ENCODE measurements at regions not wholly inside any gene's neighbourhood (a gene's known extent, or its start where the extent isn't known, plus 50 kb on each side); places are given as distances from the start of the nearest gene placed in this dataset.
"Not testable (repeated sequence)": the region's sequence is repeated elsewhere in the genome, so short reads cannot be mapped to it uniquely, and the experiment has no call there.

DNA sequence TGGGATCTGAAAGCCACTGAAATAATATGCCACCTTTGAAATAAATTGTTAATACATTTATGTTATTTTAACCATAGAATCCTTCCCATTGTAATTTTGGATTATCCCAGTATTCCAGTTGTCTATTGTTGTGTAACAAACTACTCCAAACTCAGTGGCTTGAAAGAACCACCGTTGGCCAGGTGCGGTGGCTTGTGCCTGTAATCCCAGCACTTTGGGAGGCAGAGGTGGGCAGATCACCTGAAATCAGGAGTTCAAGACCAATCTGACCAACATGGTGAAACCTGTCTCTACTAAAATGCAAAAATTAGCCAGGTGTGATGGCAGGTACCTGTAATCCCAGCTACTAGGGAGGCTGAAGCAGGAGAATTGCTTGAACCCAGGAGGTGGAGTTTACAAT is 217.6 kb downstream of the IRX2 start:
- DNase-seq (ENCODE audit: low read depth in 2 of 2) = not testable (repeated sequence)

DNA sequence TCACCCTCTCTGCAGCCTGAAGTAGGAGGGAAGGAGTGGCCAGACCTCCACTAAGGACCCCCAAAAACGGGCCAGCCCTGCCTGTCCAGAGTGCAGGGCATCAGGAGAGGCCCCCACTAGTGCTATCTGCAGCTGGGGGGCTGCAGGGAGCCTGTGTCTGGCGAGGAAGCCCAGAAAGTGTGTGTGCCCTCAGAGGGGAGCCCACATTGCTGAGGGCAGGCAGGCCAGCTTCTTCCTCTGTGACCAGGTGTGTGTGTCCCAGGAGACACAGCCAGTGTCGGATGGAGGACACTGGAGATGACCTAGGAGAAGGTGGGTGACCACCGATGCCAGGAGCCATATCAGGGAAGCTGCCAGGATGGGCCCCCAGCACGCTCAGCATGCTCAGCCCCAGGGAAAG is 218.7 kb downstream of the IRX2 start:
- DNase-seq (ENCODE audit: low read depth in 2 of 2) = no peak

DNA sequence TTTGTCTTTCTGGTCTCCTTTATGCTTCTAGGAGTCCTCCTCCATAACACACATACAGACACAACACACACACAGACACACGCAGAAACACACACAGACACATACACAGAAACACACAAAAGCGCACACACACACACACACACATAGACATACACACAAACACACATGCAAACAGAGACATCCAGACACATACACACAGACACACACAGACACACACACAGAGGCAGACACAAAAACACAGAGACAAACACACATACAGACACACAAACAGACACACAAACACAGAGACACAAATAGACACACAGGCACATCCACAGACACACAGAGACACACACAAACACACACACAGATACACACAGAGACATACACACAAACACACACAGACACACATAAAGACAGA is 220.2 kb downstream of the IRX2 start:
- no peak for DNase-seq (ENCODE audit: low read depth in 2 of 2)

DNA sequence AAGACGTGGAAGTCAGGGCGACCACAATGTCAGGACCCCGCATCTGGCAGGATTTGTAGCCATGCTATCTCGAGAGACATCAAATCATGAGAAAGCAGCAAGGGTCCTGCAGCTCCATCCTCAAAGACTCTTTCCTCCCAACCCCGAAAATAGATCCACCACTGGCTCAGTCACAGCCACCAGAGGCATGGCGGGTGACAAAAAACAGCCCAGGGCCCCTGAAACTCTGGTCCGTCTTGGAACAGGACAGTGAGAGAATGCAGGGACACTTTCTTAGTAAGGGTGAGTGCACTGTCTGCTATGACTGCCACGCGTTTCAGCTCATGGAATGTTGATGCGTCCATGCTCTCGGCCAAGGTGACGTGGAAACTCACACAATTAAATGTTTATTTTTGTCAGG is 220.9 kb downstream of the IRX2 start:
- no peak for DNase-seq (ENCODE audit: low read depth in 2 of 2)

DNA sequence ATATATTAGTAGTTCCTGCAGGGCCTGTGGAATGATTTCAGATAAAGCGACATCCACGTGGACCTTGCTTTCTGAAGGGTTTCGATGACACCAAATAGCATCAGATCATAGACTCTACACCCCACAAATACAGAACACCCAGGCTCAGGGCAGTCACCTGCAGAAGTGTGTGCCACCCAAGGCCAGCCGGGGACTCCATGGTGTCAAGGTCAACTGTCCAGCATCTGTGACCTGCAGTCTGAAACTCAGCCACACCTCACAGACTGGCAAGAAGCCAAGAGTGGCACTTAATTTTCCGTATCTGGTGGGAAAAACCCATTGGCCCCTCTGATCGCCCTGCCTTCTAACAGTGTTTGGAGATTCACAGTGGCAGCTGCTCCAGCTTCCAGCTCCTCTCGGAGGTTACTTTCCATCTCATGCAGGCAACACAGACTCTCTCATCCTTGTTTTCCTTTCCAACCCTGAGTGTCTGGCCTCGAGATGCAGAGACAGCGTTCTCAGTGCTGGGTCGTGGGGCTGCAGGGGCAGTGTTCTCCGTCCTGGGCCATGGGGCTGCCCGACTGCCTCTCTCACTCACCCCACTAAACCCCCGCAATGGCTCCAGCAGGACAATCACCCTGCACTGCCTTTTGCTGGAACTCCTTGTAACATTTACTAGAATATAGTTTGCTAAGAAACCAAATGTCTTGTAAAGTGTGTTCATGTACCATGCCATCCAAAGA is 221.9 kb downstream of the IRX2 start:
- DNase-seq (ENCODE audit: low read depth in 2 of 2) = no peak

DNA sequence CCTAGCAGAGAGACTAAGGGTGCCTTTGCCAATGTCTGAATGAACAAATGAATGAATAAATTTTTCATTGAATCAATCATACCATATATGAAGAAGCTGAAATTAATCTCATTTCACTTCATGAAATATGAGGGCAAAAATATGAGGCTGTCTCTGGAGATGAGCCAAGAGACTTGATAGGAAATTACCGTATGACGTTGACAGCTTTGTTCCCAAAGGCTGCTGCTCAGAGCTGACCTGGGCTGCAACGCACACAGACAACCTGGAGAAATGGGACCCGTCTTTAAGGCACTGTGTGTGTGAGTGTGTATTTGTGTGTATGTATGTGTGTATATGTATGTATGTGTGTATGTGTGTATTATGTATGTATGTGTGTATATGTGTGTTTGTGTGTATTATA is 226.1 kb downstream of the IRX2 start:
- DNase-seq (ENCODE audit: low read depth in 2 of 2) = no peak

DNA sequence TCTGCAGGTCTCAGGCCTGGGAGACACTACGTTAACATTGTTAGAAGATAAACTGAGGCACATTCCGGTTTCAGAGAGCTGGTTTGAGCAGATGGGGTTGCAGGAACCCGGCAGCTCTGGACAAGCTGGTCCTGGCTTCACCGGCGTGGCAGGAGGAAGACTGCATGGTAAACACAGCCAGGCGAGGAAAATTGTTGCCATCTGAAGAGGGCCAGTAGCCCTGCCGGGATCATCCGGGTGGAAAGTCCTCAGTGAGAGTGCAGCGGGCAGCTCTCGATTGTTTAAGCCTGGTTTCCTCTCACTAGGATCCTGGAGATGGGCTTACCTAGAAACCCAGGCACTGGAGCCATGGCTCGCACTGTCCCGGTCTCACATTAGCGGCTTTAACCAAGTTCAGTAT is 226.9 kb downstream of the IRX2 start:
- no peak for DNase-seq (ENCODE audit: low read depth in 2 of 2)

DNA sequence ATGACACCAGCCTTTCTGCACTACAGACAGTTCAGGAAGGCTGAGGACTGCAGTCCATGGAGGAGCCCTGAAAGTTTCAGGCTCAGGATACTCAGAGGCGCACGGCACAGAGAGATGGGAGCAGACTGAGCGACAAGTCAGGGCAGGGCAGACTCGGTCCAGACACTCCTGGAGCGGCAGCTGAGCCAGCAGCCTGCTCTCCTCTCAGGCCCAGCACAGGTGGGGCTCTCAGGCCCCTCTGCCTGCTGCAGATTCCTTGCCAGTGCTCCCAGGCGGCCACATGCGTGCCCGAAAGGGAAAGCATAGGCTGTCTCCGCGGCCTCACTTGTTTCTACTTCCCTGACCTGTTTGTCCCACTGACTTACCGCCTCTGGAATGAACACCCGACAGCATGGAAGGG is 228.3 kb downstream of the IRX2 start:
- no peak for DNase-seq (ENCODE audit: low read depth in 2 of 2)

DNA sequence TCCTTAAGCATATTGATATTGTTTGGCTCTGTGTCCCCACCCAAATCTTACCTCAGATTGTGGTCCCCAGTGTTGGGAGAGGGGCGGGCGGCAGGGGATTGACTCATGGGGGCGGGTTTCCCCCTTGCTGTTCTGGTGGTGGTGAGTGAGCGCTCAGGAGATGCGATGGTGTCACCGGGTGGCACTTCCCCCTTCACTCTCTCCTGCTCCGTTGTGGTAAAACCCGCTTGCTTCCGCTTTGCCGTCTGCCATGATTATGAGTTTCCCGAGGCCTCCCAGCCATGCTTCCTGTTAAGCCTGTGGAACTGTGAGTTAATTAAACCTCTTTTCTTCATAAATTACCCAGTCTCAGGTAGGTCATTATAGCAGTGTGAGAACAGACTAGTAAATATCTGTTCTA is 229.1 kb downstream of the IRX2 start:
- no peak for DNase-seq (ENCODE audit: low read depth in 2 of 2)

DNA sequence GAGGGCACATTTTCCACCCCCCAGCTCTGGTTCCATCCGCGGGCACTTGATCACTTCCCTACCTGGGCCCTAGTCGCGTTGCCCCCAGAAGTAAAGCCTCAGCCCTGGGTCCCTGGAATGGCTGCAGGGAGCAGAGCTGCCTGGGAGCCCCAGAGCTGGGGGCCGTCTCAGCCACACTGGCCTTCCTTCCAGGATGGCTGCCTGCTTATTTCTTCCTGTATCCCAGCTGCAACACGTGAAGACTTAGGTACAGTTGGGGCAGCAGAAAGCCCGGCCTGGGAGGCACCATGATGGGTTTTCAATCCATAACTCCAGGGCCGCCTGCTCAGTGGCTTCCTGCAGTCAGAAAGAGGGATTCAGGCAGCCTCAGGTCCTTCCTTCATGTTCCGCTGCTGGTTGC is 232.3 kb downstream of the IRX2 start:
- DNase-seq (ENCODE audit: low read depth in 2 of 2) = no peak

DNA sequence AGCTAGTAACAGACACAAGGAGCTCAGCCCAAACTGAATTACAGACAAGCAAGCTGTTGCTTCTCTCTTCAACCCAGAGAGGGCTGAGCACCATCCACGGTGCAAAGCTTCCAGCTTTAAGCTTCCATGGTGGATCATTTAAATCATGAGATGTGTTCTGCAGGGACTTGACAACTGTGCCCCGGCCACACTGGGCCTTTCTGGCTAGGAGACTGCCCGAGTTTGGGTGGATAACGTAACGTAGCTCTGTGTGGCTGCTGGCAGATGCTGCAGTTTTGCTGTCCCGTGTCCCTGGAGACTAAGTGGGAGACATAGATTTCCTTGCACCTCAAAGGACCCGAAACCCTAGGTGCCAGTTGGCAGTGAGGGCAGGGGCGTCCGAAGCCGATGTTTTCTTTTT is 234.0 kb downstream of the IRX2 start:
- no peak for DNase-seq (ENCODE audit: low read depth in 2 of 2)

DNA sequence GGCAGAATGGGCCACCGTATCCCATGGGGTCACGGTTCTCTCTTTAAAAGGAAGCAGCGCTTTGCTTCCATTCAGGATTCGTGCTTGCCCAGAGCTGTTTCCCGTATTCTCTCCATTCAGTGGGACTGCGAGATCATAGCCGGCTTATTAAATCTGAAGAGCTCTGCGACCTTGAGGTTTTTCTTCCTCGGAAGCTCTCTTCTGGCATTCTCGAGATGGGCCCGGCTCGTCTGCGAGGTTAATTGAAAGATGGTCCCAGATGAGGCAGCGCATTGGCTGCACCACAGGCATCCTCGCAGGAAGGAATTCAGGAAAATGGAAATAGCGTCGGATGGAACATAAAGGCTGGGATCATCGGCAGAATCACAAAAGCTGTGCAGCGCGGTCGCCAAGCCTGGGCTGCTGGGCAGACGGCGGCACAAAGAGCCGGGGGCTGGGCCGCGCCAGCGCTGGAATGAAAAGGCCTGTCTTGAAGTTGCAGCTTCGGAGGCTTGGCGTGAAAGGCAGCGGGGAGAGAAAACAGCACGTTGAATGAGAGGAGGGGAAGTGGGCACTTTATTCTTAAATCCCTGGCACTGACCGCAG is 236.2 kb downstream of the IRX2 start:
- DNase-seq (ENCODE audit: low read depth in 2 of 2) = no peak

DNA sequence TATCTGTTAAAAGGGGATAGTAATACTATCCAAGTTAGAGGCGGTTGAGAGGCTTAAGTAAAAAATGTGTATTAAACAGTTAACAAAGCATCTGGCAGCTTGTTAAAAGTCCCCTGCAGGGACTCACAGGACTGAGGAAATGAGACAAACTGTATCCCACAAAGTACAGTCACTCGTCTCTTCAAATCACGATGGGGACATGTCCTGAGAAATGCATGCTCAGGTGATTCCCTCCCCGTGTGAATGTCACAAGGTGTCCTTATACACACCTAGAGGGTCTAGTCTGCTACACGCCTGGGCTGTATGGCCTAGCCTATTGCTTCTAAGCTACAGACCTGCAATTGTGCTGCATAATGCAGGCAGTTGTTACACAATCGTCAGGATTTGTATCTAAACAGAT is 237.0 kb downstream of the IRX2 start:
- DNase-seq (ENCODE audit: low read depth in 2 of 2) = no peak

DNA sequence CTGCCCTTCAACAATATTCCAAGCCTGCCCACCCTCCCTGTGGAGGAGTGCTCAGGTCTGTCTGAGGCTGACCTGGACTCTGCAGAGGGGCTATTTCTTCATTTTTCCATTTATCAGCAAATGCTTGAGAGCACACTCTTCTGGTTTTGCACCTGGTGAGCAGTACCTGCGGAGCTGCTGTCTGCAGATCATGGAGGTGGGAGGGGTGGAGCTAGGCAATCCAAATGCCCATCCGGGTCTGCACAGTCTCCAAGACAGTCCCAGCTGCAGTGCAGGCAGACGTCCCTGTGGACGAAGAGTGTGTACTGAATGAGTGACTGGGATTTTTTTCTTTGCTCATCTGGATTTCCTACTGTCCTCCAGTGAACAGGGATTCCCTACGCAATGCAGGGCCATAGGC is 239.8 kb downstream of the IRX2 start:
- DNase-seq (ENCODE audit: low read depth in 2 of 2) = no peak

DNA sequence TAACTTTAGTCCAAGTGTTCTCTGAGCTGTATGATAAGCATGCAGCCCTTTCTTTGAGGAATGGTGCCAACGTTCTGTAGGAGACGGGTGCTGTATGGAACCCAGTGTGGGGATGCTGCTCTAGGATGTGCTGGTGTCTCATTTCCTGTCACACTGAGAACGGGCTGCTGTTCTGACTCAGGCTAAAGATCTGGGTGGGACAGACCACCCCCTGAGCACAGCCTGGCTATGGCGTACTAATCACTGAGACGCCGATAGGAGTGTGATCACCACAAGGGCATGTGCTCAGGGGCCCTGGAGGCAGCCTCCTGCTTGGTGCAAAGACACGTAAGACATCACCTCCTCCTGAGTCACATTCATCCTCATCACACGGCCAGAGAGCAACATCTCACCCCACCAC is 240.4 kb downstream of the IRX2 start:
- DNase-seq (ENCODE audit: low read depth in 2 of 2) = no peak

DNA sequence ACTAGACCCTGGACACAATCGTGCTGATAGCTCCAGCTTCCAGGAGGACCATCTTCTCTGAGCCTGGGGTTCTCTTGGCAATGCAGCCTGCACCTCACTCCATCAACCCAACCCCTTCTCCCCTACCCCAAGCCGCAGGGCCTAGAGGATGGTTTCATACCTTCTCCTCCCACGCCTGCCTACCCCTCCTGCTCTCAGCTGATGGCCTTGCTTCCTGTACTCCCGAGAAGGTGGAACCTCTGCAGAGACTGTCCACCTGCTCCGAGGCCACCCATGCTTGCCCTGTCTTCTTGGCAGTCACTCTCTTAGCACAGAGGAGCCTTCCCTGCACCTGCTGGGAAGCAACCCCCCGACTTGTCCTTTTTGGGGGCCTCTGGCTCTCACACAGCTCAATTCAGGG is 241.9 kb downstream of the IRX2 start:
- no peak for DNase-seq (ENCODE audit: low read depth in 2 of 2)

DNA sequence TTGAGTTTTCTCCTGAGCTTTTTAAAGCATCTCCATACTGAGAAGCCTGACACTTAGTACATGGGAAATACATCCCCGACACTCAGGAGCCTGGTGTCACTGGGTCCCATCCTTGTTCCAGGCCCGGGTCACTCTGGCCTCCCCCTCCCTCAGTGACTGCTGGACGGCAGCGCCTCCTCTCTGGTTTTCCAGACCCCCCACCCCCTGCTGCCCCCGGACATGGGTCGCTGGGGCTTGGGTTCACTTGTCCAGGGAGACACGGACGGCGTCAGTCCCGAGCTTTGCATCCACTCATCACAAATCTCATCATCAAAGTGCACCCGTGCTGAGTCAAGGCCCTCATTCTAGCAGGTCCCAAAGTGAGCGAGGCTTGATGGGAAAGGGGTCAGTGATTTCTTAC is 243.0 kb downstream of the IRX2 start:
- DNase-seq (ENCODE audit: low read depth in 2 of 2) = no peak

DNA sequence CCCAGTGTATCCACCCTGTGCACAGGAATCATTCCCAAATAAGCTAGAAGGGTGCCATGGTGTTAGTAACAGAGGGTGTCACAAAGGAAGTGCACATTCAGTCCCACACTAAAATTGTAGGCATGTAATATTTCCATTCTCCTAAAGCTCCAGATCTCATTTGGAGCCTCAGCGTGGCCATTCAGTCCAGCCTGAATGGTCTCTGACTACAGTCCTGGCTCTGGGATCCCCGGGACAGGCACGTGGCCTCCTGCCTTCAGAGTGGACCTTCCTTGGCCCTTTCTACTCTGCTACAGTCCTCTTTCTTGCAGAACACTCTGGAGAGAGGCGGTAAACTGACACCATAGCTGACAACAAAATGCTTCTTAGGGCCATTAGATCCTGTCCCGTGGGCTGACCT is 243.9 kb downstream of the IRX2 start:
- no peak for DNase-seq (ENCODE audit: low read depth in 2 of 2)

DNA sequence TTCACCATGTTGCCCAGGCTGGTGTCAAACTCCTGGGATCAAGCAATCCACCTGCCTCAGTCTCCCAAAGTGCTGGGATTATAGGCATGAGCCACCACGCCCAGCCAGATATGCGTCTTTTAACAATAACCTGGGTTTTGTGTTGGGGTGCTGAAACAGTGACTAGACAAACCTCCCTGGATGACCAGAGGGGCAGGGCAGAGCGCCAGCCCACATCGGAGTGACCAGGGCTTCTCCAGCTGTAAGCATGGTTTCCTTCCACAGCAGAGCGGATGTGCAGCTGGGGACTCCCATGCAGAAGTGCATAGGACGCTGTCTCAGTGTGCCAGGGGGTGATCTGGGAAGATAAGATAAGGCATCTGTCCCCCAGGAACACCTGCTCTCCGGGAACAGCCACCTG is 244.9 kb downstream of the IRX2 start:
- DNase-seq (ENCODE audit: low read depth in 2 of 2) = no peak

DNA sequence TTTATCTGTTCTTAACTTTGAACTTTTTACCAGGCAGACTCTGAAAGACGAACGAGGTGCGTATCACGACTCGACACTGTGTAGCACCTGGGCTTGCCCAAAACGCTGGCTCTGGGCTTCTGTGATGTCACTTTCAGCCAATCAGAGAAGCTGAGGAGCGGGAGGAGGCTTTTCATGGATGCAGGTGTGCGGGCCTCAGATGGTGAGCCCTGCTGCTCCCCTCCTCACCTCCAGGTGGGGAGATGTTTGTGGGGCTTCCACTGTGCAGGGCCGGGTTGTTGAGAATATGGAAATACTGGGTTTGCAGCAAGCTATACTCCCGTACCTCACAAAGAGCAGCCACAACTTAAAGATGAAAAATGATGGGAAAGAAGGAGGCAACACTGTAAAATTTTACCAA is 246.3 kb downstream of the IRX2 start:
- DNase-seq (ENCODE audit: low read depth in 2 of 2) = no peak

DNA sequence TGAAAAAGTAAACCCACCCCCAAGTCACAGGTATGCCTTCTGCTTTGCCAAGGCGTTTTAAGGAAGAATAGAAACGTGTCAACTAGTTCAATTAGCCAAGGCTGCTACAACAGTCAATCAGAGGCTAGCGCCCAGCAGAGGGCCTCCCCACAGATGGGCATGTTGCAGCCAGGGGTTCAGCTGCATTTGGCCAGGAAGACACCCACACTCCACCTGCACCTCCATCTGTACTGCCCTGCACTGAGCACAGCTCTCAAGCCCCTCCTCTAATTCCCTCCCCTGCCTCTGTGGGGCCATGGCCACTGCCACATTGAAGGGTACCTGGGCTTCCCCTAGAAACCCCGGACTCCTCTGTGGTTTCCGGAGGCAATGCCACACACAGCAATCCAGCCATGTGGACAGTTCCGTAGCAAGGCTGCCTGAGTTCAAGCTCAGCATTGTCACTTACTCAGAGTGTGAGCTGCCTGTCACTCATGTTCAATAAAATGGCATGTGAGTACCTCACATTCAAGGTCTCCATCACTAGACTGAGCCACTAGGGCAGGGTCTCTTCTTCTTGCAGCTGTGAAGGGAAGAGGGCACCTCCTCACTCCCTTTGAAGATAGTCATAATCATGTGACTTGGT is 248.4 kb downstream of the IRX2 start:
- DNase-seq (ENCODE audit: low read depth in 2 of 2) = no peak

DNA sequence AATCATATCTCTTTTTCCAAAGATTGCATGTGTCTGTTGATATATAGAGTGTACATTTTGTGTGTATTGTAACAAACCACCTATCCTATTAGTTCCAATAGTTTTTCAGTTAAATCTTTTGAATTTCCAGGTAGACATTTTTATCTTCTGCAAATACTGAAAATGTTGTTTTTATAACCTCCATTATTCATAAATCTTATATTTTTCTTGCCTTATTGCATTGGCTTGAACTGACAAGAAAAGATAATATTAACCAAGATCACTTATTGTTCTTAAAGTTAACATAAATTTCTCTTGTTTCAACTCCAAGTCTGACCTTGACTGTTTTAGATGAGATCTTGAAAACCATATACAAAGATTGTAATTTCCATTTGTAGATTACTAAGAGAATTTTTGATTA is 251.6 kb downstream of the IRX2 start:
- no peak for DNase-seq (ENCODE audit: low read depth in 2 of 2)

DNA sequence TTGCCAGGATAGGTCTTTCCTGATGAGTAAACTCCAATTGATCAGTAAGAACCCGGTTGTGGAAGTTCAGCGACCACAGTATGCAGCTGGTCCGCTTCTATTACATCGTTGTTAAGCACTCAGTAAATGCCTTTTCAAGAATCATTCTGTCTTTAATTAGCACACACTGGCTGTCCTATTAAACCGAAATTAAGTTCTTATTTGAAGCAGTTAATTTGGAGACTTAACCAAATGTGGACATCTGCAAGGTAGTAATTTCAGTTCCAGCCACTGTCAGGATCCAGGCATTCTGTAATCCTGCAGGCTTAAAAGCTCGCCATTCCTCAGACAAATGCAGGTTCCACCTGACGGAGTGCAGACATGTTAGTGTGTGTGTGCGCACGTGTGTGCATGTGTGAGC is 254.6 kb downstream of the IRX2 start:
- DNase-seq (ENCODE audit: low read depth in 2 of 2) = no peak

DNA sequence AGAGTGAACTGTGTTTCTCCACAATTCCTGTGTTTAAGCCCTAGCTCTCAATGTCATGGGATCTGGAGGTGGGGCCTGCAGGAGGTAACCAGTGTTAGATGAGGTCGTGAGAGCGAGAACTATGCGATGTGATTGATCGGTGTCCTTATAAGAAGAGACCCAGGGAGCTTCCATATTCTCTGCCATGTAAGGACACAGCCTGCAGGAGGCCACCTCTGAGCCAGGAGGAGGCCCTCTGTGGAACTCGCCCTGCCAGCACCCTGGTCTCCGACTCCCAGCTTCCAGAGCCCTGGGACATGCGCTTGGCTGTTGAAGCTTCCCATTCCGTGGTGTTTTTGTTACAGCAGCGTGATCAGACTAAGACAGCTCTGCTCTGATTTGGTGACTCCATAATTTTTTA is 255.4 kb downstream of the IRX2 start:
- DNase-seq (ENCODE audit: low read depth in 2 of 2) = no peak
